CD4-positive, alpha-beta memory T cell (primary cell): ENCODE measurements at regions not wholly inside any gene's neighbourhood (a gene's known extent, or its start where the extent isn't known, plus 50 kb on each side); places are given as distances from the start of the nearest gene placed in this dataset.
"Not testable (repeated sequence)": the region's sequence is repeated elsewhere in the genome, so short reads cannot be mapped to it uniquely, and the experiment has no call there.

ENCODE experiments used
- CTCF ChIA-PET: fragments of 350-600 bp; sonication (Branson Sonifier 250); formaldehyde crosslinking; loops from one replicate; lab custom pipeline; 2021; ENCODE audit warnings: inconsistent platforms; ENCODE audit not compliant: partially characterized antibody; lab: Charles Lee
- POLR2A ChIA-PET: fragments of 350-600 bp; sonication (Branson Sonifier 250); formaldehyde crosslinking; loops from one replicate; lab custom pipeline; 2021; ENCODE audit not compliant: partially characterized antibody; lab: Charles Lee
- DNase-seq, 5 donors: peaks; one replicate each; pipeline versions ENCODE4 v3.0.0 to v3.0.0-alpha.2; 2020 to 2022; ENCODE audit warnings: mixed read lengths in 1 of 5
- H3K27ac ChIP-seq: one replicate; pipeline ENCODE4 v1.7.0; 2013; ENCODE audit warnings: low read depth, low read length
- H3K27me3 ChIP-seq: 2 replicates; pipeline ENCODE4 v1.7.0; 2013; ENCODE audit warnings: mild to moderate bottlenecking, low read length, moderate library complexity; ENCODE audit not compliant: insufficient read depth
- H3K36me3 ChIP-seq: 2 replicates; pipeline ENCODE4 v1.7.0; 2013; ENCODE audit warnings: mild to moderate bottlenecking, low read length, moderate library complexity; ENCODE audit not compliant: insufficient read depth
- H3K4me1 ChIP-seq: 2 replicates; pipeline ENCODE4 v1.7.0; 2013; ENCODE audit warnings: mild to moderate bottlenecking, low read length, moderate library complexity; ENCODE audit not compliant: insufficient read depth
- H3K4me3 ChIP-seq, 2 donors: one replicate each; pipeline ENCODE4 v1.7.0; 2013; ENCODE audit warnings: low read length in 2 of 2, mild to moderate bottlenecking in 1 of 2
- H3K9me3 ChIP-seq, 2 donors: one replicate each; pipeline ENCODE4 v1.7.0; 2013; ENCODE audit warnings: low read length in 2 of 2, control low read depth in 1 of 2; ENCODE audit not compliant: control insufficient read depth in 1 of 2
- H3K27ac Mint-ChIP-seq, 7 donors: one replicate each; pipeline ENCODE4 v1.8.0; 2020 to 2021; ENCODE audit warnings: mixed read lengths in 7 of 7, mild to moderate bottlenecking in 6 of 7, inconsistent platforms in 3 of 7, moderate library complexity in 3 of 7
- H3K27me3 Mint-ChIP-seq, 2 donors: one replicate each; pipeline ENCODE4 v1.8.0; 2020 to 2021; ENCODE audit warnings: mixed read lengths in 2 of 2
- H3K36me3 Mint-ChIP-seq, 2 donors: one replicate each; pipeline ENCODE4 v1.8.0; 2020 to 2021; ENCODE audit warnings: mixed read lengths in 2 of 2, inconsistent platforms in 1 of 2, mild to moderate bottlenecking in 1 of 2
- H3K4me1 Mint-ChIP-seq, 4 donors: one replicate each; pipeline ENCODE4 v1.8.0; 2020 to 2021; ENCODE audit warnings: mixed read lengths in 4 of 4, mild to moderate bottlenecking in 1 of 4
- H3K4me3 Mint-ChIP-seq, 8 donors: one replicate each; pipeline ENCODE4 v1.8.0; 2020 to 2021; ENCODE audit warnings: mixed read lengths in 8 of 8, mild to moderate bottlenecking in 7 of 8, moderate library complexity in 6 of 8, inconsistent platforms in 3 of 8
- H3K9me3 Mint-ChIP-seq, 8 donors: one replicate each; pipeline ENCODE4 v1.8.0; 2020 to 2021; ENCODE audit warnings: mixed read lengths in 8 of 8, mild to moderate bottlenecking in 5 of 8, inconsistent platforms in 3 of 8, moderate library complexity in 1 of 8
- intact Hi-C: fragments of 100-400 bp; cut with micrococcal nuclease; formaldehyde crosslinking; loops from one replicate; pipeline ENCODE4 v1.15.1; 2023

DNA sequence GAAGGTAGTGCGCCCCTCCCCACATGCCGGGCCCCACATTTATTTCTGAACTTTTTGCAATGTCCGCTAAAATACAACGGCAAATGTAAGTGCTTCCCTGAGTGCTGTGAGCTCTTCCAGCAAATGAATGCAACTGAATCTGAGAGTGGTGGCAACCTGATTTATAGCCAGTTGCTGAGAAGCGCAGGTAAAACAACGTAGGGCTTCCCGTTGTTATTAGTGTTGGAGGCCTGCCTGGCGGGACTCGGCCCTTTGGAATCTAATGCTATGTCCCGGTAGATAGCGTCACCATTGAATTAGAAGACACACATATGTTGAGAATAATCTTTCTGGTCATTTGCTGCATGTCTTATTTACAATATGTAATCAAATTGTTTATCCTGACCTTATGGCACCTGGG, 302.7 kb downstream of the CWH43 start:
- H3K36me3 ChIP-seq, H3K27me3 Mint-ChIP-seq: not testable (repeated sequence)

DNA sequence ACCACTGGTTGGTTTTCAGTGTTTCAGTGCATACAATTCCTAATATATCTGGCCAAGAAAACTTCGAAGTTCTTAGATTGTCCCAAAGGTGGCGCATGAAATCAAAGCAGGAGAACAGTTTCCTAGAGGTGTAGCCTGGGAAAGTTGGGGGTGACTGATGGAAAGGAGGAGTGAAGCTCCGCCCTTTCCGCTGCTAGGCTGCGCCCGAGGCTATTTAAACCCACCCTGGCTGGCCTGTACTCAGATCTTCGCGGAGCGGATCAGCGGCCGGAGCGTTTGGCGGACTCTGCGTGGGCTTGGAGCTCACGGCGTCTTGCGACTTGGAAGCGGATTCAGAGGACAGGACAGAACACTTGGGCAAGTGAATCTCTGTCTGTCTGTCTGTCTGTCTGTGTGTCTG, 328.7 kb downstream of the CWH43 start:
- H3K4me1 ChIP-seq, intact Hi-C loops, H3K27me3 Mint-ChIP-seq, H3K27me3 ChIP-seq, H3K27ac Mint-ChIP-seq, DNase-seq, H3K9me3 ChIP-seq, CTCF ChIA-PET, H3K36me3 ChIP-seq, H3K4me3 ChIP-seq, H3K4me3 Mint-ChIP-seq, H3K36me3 Mint-ChIP-seq, H3K4me1 Mint-ChIP-seq, POLR2A ChIA-PET, H3K27ac ChIP-seq: not testable (repeated sequence)
- H3K9me3 Mint-ChIP-seq: peaks cover 0 to 21% (median 6%) of the 10 kb centered on the region in 8 donors

More for the DNA sequence above, 302.7 kb downstream of the CWH43 start:
- CTCF ChIA-PET, intact Hi-C loops, H3K4me1 Mint-ChIP-seq, DNase-seq, H3K4me3 Mint-ChIP-seq, H3K27ac Mint-ChIP-seq, H3K9me3 ChIP-seq, H3K27ac ChIP-seq, H3K4me1 ChIP-seq, H3K27me3 ChIP-seq, H3K4me3 ChIP-seq, POLR2A ChIA-PET, H3K36me3 Mint-ChIP-seq: not testable (repeated sequence)
- peaks cover 0 to 14% (median 5%) of the 10 kb centered on the region in 8 donors for H3K9me3 Mint-ChIP-seq

DNA sequence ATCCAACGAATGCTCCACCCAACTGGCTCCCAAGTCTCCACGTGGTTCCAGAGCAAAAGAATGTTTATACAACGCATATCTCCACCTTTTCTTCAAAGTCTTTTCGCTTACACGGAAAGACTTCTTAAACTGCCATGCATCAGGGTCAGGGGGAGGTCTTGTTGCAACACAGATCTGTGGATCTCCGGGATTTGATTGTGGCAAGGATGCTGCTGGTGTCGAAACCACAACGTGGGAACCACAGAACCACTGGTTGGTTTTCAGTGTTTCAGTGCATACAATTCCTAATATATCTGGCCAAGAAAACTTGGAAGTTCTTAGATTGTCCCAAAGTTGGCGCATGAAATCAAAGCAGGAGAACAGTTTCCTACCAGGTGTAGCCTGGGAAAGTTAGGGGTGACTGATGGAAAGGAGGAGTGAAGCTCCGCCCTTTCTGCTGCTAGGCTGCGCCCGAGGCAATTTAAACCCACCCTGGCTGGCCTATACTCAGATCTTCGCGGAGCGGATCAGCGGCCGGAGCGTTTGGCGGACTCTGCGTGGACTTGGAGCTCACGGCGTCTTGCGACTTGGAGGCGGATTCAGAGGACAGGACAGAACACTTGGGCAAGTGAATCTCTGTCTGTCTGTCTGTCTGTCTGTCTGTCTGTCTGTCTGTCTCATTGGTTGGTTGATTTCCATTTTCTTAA, 334.8 kb downstream of the CWH43 start:
- H3K27me3 ChIP-seq, H3K4me1 ChIP-seq, H3K27ac Mint-ChIP-seq, POLR2A ChIA-PET, intact Hi-C loops, H3K4me3 Mint-ChIP-seq, H3K4me3 ChIP-seq, H3K36me3 ChIP-seq, H3K9me3 ChIP-seq, CTCF ChIA-PET, H3K27ac ChIP-seq, H3K27me3 Mint-ChIP-seq, H3K36me3 Mint-ChIP-seq, H3K4me1 Mint-ChIP-seq, DNase-seq: not testable (repeated sequence)
- H3K9me3 Mint-ChIP-seq: peaks cover 0 to 20% (median 10%) of the 10 kb centered on the region in 8 donors

DNA sequence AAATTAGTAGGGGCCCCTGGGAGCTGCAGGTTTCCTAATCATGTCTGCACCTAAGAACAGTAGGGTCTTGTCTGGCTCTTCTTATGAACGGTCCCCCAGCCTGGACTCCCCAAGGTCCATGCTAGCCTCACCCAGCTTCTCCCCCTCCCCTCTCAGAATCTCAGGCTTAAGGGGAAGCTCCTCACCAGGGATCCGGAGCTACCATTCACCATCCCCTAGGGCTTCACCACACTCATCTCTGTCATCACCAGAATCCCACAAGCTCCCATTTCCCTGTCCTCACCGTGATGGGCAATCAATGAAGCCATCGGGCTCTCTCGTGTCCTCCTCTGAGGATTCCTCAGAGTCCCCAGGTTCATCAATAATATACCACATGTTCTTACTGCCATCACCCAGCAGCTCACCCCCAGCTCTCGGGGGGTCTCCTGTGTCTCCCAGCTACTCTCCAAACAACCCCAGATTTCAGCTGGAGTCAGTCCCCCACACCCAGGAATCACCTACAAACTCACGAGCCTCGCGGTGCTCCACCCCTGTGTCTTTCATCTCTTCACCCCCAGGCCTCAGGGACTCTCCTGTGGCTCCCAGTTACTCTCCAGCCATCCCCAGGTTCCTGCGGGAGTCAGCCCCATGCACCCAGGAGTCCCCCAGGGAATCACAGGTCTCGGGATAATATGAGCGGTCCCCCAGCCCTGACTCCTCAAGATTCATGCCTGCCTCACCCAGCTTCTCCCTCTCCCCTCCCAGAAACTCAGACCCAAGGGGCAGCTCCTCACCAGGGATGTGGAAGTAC, 335.6 kb downstream of the CWH43 start:
- H3K36me3 Mint-ChIP-seq, H3K27ac ChIP-seq, H3K4me3 ChIP-seq, H3K4me1 Mint-ChIP-seq, H3K9me3 ChIP-seq, H3K4me3 Mint-ChIP-seq, H3K27me3 ChIP-seq, POLR2A ChIA-PET, H3K4me1 ChIP-seq, H3K27ac Mint-ChIP-seq, H3K36me3 ChIP-seq, intact Hi-C loops, H3K27me3 Mint-ChIP-seq, CTCF ChIA-PET, DNase-seq: not testable (repeated sequence)
- H3K9me3 Mint-ChIP-seq: peaks cover 0 to 18% (median 9%) of the 10 kb centered on the region in 8 donors

DNA sequence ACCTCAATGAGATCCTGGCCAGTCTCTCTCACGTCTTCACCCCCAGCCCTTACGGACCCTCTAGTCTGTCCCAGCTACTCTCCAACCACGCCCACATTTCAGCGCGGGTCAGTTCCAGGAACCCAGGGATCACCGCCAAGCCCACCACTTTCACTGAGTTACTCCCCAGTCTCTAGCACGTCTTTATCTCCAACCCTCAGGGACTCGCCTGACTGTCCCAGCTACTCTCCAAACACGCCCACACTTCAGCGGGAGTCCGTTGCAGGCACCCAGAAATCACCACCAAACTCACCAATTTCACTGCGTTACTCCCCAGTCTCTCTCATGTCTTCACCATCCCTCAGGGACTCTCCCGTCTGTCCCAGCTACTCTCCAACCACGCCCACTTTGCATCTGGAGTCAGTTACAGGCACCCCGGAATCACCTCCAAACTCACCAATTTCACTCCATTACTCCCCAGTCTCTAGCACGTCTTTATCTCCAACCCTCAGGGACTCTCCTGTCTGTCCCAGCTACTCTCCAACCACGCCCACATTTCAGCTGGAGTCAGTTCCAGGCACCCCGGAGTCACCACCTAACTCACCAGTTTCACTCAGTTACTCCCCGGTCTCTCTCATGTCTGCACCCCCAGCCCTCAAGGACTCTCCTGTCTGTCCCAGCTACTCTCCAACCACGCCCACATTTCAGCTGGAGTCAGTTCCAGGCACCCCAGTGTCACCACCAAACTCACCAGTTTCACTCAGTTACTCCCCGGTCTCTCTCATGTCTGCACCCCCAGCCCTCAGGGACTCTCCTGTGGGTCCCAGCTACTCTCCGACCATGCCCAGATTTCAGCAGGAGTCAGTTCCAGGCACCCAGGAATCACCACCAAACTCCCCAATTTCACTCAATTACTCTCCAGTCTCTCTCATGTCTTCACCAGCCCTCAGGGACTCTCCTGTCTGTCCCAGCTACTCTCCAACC, 336.8 kb downstream of the CWH43 start:
- H3K4me1 Mint-ChIP-seq, H3K4me3 Mint-ChIP-seq, intact Hi-C loops, H3K4me3 ChIP-seq, DNase-seq, H3K9me3 ChIP-seq, H3K4me1 ChIP-seq, H3K27ac ChIP-seq, H3K36me3 ChIP-seq, H3K36me3 Mint-ChIP-seq, CTCF ChIA-PET, H3K27me3 Mint-ChIP-seq, POLR2A ChIA-PET, H3K27me3 ChIP-seq: not testable (repeated sequence)
- peaks cover 0 to 18% (median 9%) of the 10 kb centered on the region in 8 donors for H3K9me3 Mint-ChIP-seq
- H3K27ac Mint-ChIP-seq: peak overlapping the region in 1 of 7 donors; percentile 17

DNA sequence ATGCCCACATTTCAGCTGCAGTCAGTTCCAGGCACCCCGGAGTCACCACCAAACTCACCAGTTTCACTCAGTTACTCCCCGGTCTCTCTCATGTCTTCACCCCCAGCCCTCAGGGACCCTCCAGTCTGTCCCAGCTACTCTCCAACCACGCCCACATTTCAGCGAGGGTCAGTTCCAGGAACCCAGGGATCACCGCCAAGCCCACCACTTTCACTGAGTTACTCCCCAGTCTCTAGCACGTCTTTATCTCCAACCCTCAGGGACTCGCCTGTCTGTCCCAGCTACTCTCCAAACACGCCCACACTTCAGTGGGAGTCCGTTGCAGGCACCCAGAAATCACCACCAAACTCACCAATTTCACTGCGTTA, 337.5 kb downstream of the CWH43 start:
- H3K4me3 Mint-ChIP-seq, H3K4me1 ChIP-seq, H3K36me3 ChIP-seq, CTCF ChIA-PET, H3K36me3 Mint-ChIP-seq, H3K4me1 Mint-ChIP-seq, H3K27me3 ChIP-seq, H3K27me3 Mint-ChIP-seq, POLR2A ChIA-PET, H3K27ac ChIP-seq, intact Hi-C loops, DNase-seq, H3K27ac Mint-ChIP-seq, H3K9me3 ChIP-seq, H3K4me3 ChIP-seq: not testable (repeated sequence)
- peaks cover 0 to 18% (median 9%) of the 10 kb centered on the region in 8 donors for H3K9me3 Mint-ChIP-seq
